ENCODE measurements at regions not wholly inside any gene's neighbourhood (a gene's known extent, or its start where the extent isn't known, plus 50 kb on each side); places are given as distances from the start of the nearest gene placed in this dataset.
A peak's percentile ranks its signal among the peaks of the same experiment; 100 is the strongest.

DNA sequence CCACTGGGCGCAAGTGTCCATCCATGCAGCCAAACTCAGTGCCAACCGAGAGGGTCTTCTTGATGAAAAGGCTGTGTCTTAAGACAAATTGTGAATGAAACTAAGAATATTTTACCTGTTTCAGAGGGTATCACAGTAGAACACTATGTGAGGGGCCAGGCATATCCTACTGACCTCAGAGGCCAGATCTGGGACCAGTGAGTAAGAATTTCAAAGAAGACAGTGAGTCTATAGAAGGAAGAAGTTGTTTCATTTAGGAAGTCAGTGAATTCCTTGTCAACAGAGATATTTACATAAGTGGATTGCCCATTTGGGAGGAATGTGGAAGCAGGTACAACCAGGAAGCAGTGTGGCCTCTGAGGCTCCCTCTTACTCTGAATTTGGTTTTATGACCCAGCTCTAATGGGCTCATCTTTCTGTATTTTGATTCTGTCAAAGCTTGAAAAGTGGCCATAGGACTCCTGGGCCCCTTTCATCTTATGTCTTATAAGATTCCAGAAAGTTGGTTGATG, 137.4 kb downstream of the ZNF664 start:
- Histone ChIP-seq H3K23me2 (ENCODE audit: insufficient read length, low read depth, low read length, poor library complexity, severe bottlenecking) (no peaks in the 10 kb centered on the region), H3K27ac (ENCODE audit: insufficient read length, low read depth, low read length) (peak overlapping the region; percentile 72), H2BK5ac (ENCODE audit: insufficient read length, low read length) (no peak overlapping the region), H3K9ac (ENCODE audit: extremely low read depth, insufficient read length, low read length) (no peak overlapping the region), H4K5ac (ENCODE audit: insufficient read length, low read depth, low read length) (no peak overlapping the region), H3K79me1 (ENCODE audit: insufficient read depth, low read depth, low read length, poor library complexity, severe bottlenecking) (no peaks in the 10 kb centered on the region), H2AK5ac (ENCODE audit: insufficient read length, low read length) (no peak overlapping the region), H4K8ac (replicated peaks; ENCODE audit: insufficient read length, low read depth, low read length) (no peak overlapping the region), H2AFZ (ENCODE audit: low read length) (no peak overlapping the region), H3K9me3 (ENCODE audit: control insufficient read depth, low read depth, low read length) (peaks cover 5% of the 10 kb centered on the region), H3T11ph (ENCODE audit: low read length) (no peak overlapping the region), H3K27me3 (ENCODE audit: insufficient read depth, low read length) (no peaks in the 10 kb centered on the region), H4K91ac (ENCODE audit: insufficient read length, low read depth, low read length) (no peak overlapping the region), H3K79me2 (ENCODE audit: insufficient read depth, low read length) (no peaks in the 10 kb centered on the region), H2BK15ac (ENCODE audit: low read depth, low read length) (no peak overlapping the region), H3K4ac (ENCODE audit: low read depth, low read length) (no peak overlapping the region), H2BK12ac (ENCODE audit: insufficient read length, low read depth, low read length) (no peak overlapping the region), H3K4me2 (ENCODE audit: insufficient read depth, insufficient read length, low read length) (no peak overlapping the region), H3K23ac (ENCODE audit: insufficient read length, low read depth, low read length) (no peak overlapping the region), H4K20me1 (ENCODE audit: control insufficient read depth, insufficient read depth, insufficient read length) (no peaks in the 10 kb centered on the region), H2BK20ac (ENCODE audit: low read depth, low read length, poor library complexity, severe bottlenecking) (no peak overlapping the region), H3K18ac (ENCODE audit: insufficient read length, low read depth, low read length) (peak overlapping the region; percentile 34), H3K14ac (ENCODE audit: insufficient read depth, low read length) (no peak overlapping the region), H2BK120ac (ENCODE audit: low read depth, low read length, poor library complexity, severe bottlenecking) (no peak overlapping the region), H3K56ac (ENCODE audit: insufficient read length, low read depth, low read length) (no peak overlapping the region), H3K4me1 (ENCODE audit: insufficient read depth, low read length) (peaks cover 9% of the 10 kb centered on the region; the same call in 1 of the 2 replicates)
- H3K9me3 Mint-ChIP-seq = peaks cover 16 to 18% of the 10 kb centered on the region in 2 experiments
- no peaks in the 10 kb centered on the region for H3K27me3 Mint-ChIP-seq (ENCODE audit: low read depth)
- no peak overlapping the region for H3K4me3 Mint-ChIP-seq
- H3K4me1 Mint-ChIP-seq = peaks cover 23 to 24% of the 10 kb centered on the region in 2 experiments
- no peak for DNase-seq
- peak overlapping the region in 1 of 3 experiments; percentile 9; a peak in 1 of 7 replicates for H3K27ac Mint-ChIP-seq
- TF ChIP-seq, protein P1, sequence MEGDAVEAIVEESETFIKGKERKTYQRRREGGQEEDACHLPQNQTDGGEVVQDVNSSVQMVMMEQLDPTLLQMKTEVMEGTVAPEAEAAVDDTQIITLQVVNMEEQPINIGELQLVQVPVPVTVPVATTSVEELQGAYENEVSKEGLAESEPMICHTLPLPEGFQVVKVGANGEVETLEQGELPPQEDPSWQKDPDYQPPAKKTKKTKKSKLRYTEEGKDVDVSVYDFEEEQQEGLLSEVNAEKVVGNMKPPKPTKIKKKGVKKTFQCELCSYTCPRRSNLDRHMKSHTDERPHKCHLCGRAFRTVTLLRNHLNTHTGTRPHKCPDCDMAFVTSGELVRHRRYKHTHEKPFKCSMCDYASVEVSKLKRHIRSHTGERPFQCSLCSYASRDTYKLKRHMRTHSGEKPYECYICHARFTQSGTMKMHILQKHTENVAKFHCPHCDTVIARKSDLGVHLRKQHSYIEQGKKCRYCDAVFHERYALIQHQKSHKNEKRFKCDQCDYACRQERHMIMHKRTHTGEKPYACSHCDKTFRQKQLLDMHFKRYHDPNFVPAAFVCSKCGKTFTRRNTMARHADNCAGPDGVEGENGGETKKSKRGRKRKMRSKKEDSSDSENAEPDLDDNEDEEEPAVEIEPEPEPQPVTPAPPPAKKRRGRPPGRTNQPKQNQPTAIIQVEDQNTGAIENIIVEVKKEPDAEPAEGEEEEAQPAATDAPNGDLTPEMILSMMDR (conservative IDR thresholded peaks at IDR 0.05) = no peak
- no CpG with 5 or more reads among the region's 2 CpGs for WGBS (ENCODE audit: extremely low coverage, insufficient read length, low lambda C conversion rate)
- H3K36me3 Mint-ChIP-seq (ENCODE audit: insufficient read depth in 1 of 3, low read depth in 3 of 3) = peaks cover 8 to 22% (median 14%) of the 10 kb centered on the region in 3 experiments

Data from H9 (cell line).